GM12878 (cell line): ENCODE measurements at regions not wholly inside any gene's neighbourhood (a gene's known extent, or its start where the extent isn't known, plus 50 kb on each side); places are given as distances from the start of the nearest gene placed in this dataset.

Source experiments
- ATF7 ChIP-seq: fragments of 450-650 bp; IDR thresholded peaks from 2 replicates; pipeline ENCODE4 v1.6.1; 2016; ENCODE audit warnings: low read depth, mild to moderate bottlenecking
- BCL3 ChIP-seq: IDR thresholded peaks from 2 replicates; pipeline ENCODE4 v1.6.1; 2011; ENCODE audit warnings: borderline replicate concordance, low read depth, mild to moderate bottlenecking, moderate library complexity, low read length; ENCODE audit not compliant: insufficient read depth, poor library complexity, severe bottlenecking
- CHD1 ChIP-seq: IDR thresholded peaks from 2 replicates; pipeline ENCODE4 v1.6.1; 2012; ENCODE audit warnings: low read depth, low read length, improper control_type of control experiment
- ETV6 ChIP-seq, 2 experiments: fragments of 450-650 bp in 1 of 2; IDR thresholded peaks in 1 of 2; conservative IDR thresholded peaks in 1 of 2; 2 replicates each; pipeline ENCODE4 v1.6.1; 2014; ENCODE audit warnings: antibody characterized with exemption in 1 of 2, borderline replicate concordance in 1 of 2, low read depth in 1 of 2, mild to moderate bottlenecking in 1 of 2, moderate library complexity in 1 of 2
- POU2F2 ChIP-seq: IDR thresholded peaks from 3 replicates; pipeline ENCODE4 v1.6.1; 2011; ENCODE audit warnings: low read depth, mild to moderate bottlenecking, low read length, borderline replicate concordance
- TBL1XR1 ChIP-seq: IDR thresholded peaks from 2 replicates; pipeline ENCODE4 v1.6.1; 2012; ENCODE audit warnings: low read depth, low read length, improper control_type of control experiment
- ZBTB40 ChIP-seq: fragments of 450-650 bp; IDR thresholded peaks from 2 replicates; pipeline ENCODE4 v1.6.1; 2016; ENCODE audit warnings: mild to moderate bottlenecking, moderate library complexity, borderline replicate concordance

GRCh38 chr20:54389596-54390280, 85.7 kb upstream of the DOK5 start (continued):
- TF ChIP-seq POU2F2 = no peak
- TF ChIP-seq ZBTB40 = no peak
- TF ChIP-seq TBL1XR1 = no peak
- TF ChIP-seq ETV6 (conservative IDR thresholded peaks at IDR 0.05 in 1 of 2, IDR thresholded peaks at IDR 0.05 in 1 of 2; ENCODE audit: borderline replicate concordance in 1 of 2, low read depth in 1 of 2) = no peak
- TF ChIP-seq BCL3 = no peak
- TF ChIP-seq ATF7 = no peak
- TF ChIP-seq CHD1 = no peak
- TF ChIP-seq, all 136 proteins: peak for 0
